Panc1 (cell line): ENCODE measurements at regions not wholly inside any gene's neighbourhood (a gene's known extent, or its start where the extent isn't known, plus 50 kb on each side); places are given as distances from the start of the nearest gene placed in this dataset.

Experiments
- ATAC-seq: fragments of 200-7000 bp; cut with Tn5 transposase; 2 replicates; pipeline ENCODE4 v1.9.1; 2020; ENCODE audit warnings: mild to moderate bottlenecking, moderate library complexity
- BruUV-seq: library from RNA; stranded (reverse); fragments of 400-500 nt; replicated peaks from 2 replicates; lab custom pipeline; 2021; lab: Mats Ljungman, UMichigan
- CTCF ChIA-PET: fragments of 300-600 bp; sonication (Branson Sonifier 250); formaldehyde crosslinking; loops from one replicate; lab custom pipeline; 2022; ENCODE audit warnings: antibody characterized with exemption; lab: Charles Lee
- POLR2A ChIA-PET: fragments of 300-600 bp; sonication (Branson Sonifier 250); formaldehyde crosslinking; loops from one replicate; lab custom pipeline; 2022; ENCODE audit warnings: antibody characterized with exemption; lab: Charles Lee
- DNase-seq: peaks from one replicate; pipeline ENCODE4 v3.0.0-alpha.2; 2010; ENCODE audit warnings: low read depth, low spot score
- H3K27ac ChIP-seq: 2 replicates; pipeline ENCODE4 v1.5.1; 2011; ENCODE audit warnings: mild to moderate bottlenecking, low read length, inconsistent platforms
- H3K27me3 ChIP-seq: fragments of 200-500 bp; sonication (Bioruptor generic); 2 replicates; pipeline ENCODE4 v1.6.0; 2014; ENCODE audit warnings: low read length, inconsistent platforms; ENCODE audit not compliant: control insufficient read depth, insufficient read depth
- H3K36me3 ChIP-seq: fragments of 200-500 bp; sonication (Bioruptor generic); 2 replicates; pipeline ENCODE4 v1.5.1; 2014; ENCODE audit warnings: inconsistent platforms, mild to moderate bottlenecking, low read length, moderate library complexity; ENCODE audit not compliant: control insufficient read depth, insufficient read depth
- H3K4me1 ChIP-seq: 2 replicates; pipeline ENCODE4 v1.5.1; 2011; ENCODE audit warnings: inconsistent platforms, mild to moderate bottlenecking, low read length, moderate library complexity; ENCODE audit not compliant: control insufficient read depth, insufficient read depth
- H3K4me3 ChIP-seq, 2 experiments: 2 replicates each; pipeline ENCODE4 v1.5.1; 2011 to 2012; ENCODE audit warnings: low read depth in 2 of 2, low read length in 2 of 2, mild to moderate bottlenecking in 2 of 2, inconsistent platforms in 1 of 2, moderate library complexity in 1 of 2
- H3K9me3 ChIP-seq: fragments of 200-500 bp; sonication (Bioruptor generic); 2 replicates; pipeline ENCODE4 v1.5.1; 2014; ENCODE audit warnings: low read depth, mild to moderate bottlenecking, inconsistent platforms, low read length, moderate library complexity; ENCODE audit not compliant: control insufficient read depth, insufficient read depth
- POLR2AphosphoS5 ChIP-seq: IDR thresholded peaks from 2 replicates; pipeline ENCODE4 v1.6.1; 2012; ENCODE audit warnings: mild to moderate bottlenecking, low read depth, low read length, moderate library complexity
- SIN3A ChIP-seq: IDR thresholded peaks from 2 replicates; pipeline ENCODE4 v1.6.1; 2012; ENCODE audit warnings: low read depth, mild to moderate bottlenecking, low read length, moderate library complexity, borderline replicate concordance; ENCODE audit not compliant: insufficient read depth
- TCF7L2 ChIP-seq: IDR thresholded peaks from 2 replicates; pipeline ENCODE4 v1.6.1; 2011; ENCODE audit warnings: mild to moderate bottlenecking, low read depth, low read length, inconsistent platforms
- in situ Hi-C: cut with HindIII; loops from 2 replicates; pipeline ENCODE4 v1.10.0; 2016; ENCODE audit warnings: low sequenced_read_pairs, low pct_unique_long_range_greater_than_20kb
- intact Hi-C: fragments of 100-400 bp; cut with micrococcal nuclease; formaldehyde crosslinking; loops from one replicate; pipeline ENCODE4 v1.10.0; 2022; ENCODE audit not compliant: unreplicated experiment
- TF ChIP-seq, protein P1 (sequence below): fragments of 450-650 bp; IDR thresholded peaks from 2 replicates; pipeline ENCODE4 v1.5.1; 2017; ENCODE audit warnings: mild to moderate bottlenecking
- TF ChIP-seq, protein P2 (sequence below), 2 experiments: IDR thresholded peaks; 2 replicates each; pipeline ENCODE4 v1.6.1; 2011 to 2012; ENCODE audit warnings: low read depth in 2 of 2, control low read depth in 1 of 2, low read length in 1 of 2, mild to moderate bottlenecking in 1 of 2, moderate library complexity in 1 of 2; ENCODE audit not compliant: insufficient read depth in 1 of 2

GRCh38 chr4:176981551-176981950 is 188.8 kb upstream of the VEGFC start:
- no peak for ATAC-seq

GRCh38 chr4:176988226-176988625 is 195.5 kb upstream of the VEGFC start:
- no peak overlapping the region for H3K27ac ChIP-seq
- TF ChIP-seq SIN3A = no peak
- no peak for TF ChIP-seq POLR2AphosphoS5
- TF ChIP-seq, protein P1, sequence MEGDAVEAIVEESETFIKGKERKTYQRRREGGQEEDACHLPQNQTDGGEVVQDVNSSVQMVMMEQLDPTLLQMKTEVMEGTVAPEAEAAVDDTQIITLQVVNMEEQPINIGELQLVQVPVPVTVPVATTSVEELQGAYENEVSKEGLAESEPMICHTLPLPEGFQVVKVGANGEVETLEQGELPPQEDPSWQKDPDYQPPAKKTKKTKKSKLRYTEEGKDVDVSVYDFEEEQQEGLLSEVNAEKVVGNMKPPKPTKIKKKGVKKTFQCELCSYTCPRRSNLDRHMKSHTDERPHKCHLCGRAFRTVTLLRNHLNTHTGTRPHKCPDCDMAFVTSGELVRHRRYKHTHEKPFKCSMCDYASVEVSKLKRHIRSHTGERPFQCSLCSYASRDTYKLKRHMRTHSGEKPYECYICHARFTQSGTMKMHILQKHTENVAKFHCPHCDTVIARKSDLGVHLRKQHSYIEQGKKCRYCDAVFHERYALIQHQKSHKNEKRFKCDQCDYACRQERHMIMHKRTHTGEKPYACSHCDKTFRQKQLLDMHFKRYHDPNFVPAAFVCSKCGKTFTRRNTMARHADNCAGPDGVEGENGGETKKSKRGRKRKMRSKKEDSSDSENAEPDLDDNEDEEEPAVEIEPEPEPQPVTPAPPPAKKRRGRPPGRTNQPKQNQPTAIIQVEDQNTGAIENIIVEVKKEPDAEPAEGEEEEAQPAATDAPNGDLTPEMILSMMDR = no peak
- TF ChIP-seq TCF7L2 = no peak
- TF ChIP-seq, protein P2, sequence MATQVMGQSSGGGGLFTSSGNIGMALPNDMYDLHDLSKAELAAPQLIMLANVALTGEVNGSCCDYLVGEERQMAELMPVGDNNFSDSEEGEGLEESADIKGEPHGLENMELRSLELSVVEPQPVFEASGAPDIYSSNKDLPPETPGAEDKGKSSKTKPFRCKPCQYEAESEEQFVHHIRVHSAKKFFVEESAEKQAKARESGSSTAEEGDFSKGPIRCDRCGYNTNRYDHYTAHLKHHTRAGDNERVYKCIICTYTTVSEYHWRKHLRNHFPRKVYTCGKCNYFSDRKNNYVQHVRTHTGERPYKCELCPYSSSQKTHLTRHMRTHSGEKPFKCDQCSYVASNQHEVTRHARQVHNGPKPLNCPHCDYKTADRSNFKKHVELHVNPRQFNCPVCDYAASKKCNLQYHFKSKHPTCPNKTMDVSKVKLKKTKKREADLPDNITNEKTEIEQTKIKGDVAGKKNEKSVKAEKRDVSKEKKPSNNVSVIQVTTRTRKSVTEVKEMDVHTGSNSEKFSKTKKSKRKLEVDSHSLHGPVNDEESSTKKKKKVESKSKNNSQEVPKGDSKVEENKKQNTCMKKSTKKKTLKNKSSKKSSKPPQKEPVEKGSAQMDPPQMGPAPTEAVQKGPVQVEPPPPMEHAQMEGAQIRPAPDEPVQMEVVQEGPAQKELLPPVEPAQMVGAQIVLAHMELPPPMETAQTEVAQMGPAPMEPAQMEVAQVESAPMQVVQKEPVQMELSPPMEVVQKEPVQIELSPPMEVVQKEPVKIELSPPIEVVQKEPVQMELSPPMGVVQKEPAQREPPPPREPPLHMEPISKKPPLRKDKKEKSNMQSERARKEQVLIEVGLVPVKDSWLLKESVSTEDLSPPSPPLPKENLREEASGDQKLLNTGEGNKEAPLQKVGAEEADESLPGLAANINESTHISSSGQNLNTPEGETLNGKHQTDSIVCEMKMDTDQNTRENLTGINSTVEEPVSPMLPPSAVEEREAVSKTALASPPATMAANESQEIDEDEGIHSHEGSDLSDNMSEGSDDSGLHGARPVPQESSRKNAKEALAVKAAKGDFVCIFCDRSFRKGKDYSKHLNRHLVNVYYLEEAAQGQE (IDR thresholded peaks at IDR 0.05; ENCODE audit: insufficient read depth in 1 of 2, low read depth in 2 of 2, low read length in 1 of 2) = no peak
- CTCF ChIA-PET = no interaction called here
- no peak overlapping the region for H3K4me3 ChIP-seq
- H3K9me3 ChIP-seq = peaks cover 4% of the 10 kb centered on the region; the same call in 1 of the 2 replicates
- no peaks in the 10 kb centered on the region for H3K27me3 ChIP-seq
- peak; percentile 88 for ATAC-seq
- H3K36me3 ChIP-seq = no peaks in the 10 kb centered on the region
- intact Hi-C loops (no loop called here), in situ Hi-C loops (no loop called here)
- peak; percentile 76 for DNase-seq
- POLR2A ChIA-PET = no interaction called here
- no TSS peak for BruUV-seq
- H3K4me1 ChIP-seq = no peaks in the 10 kb centered on the region

More at GRCh38 chr4:176981551-176981950, 188.8 kb upstream of the VEGFC start:
- Histone ChIP-seq H3K36me3 (no peaks in the 10 kb centered on the region), H3K4me1 (no peaks in the 10 kb centered on the region), H3K27me3 (no peaks in the 10 kb centered on the region), H3K4me3 (no peak overlapping the region), H3K27ac (no peak overlapping the region), H3K9me3 (peaks cover 4% of the 10 kb centered on the region; the same call in 1 of the 2 replicates)
- in situ Hi-C loops = no loop called here
- CTCF ChIA-PET = no interaction called here
- POLR2A ChIA-PET = no interaction called here
- BruUV-seq = no TSS peak
- no peak for DNase-seq
- no peak for TF ChIP-seq SIN3A
- no peak for TF ChIP-seq POLR2AphosphoS5
- TF ChIP-seq, protein P2 (IDR thresholded peaks at IDR 0.05; ENCODE audit: insufficient read depth in 1 of 2, low read depth in 2 of 2, low read length in 1 of 2) = no peak
- TF ChIP-seq, protein P1 = no peak
- no peak for TF ChIP-seq TCF7L2
- intact Hi-C loops = no loop called here
